GM12878 (cell line): ENCODE measurements at regions not wholly inside any gene's neighbourhood (a gene's known extent, or its start where the extent isn't known, plus 50 kb on each side); places are given as distances from the start of the nearest gene placed in this dataset.

ENCODE experiments used
- BHLHE40 ChIP-seq, 2 experiments: fragments of 450-650 bp in 1 of 2; IDR thresholded peaks; 2 replicates each; pipeline ENCODE4 v1.6.1; 2011 to 2017; ENCODE audit warnings: low read depth in 2 of 2, borderline replicate concordance in 1 of 2, improper control_type of control experiment in 1 of 2, low read length in 1 of 2, mild to moderate bottlenecking in 1 of 2
- CHD1 ChIP-seq: IDR thresholded peaks from 2 replicates; pipeline ENCODE4 v1.6.1; 2012; ENCODE audit warnings: low read depth, low read length, improper control_type of control experiment
- CREM ChIP-seq: IDR thresholded peaks from 2 replicates; pipeline ENCODE4 v1.6.1; 2014; ENCODE audit warnings: antibody characterized with exemption, low read depth
- CTCF ChIP-seq, 3 experiments: IDR thresholded peaks in 2 of 3; conservative IDR thresholded peaks in 1 of 3; 2 replicates each; pipeline ENCODE4 v1.5.1; 2011; ENCODE audit warnings: low read depth in 3 of 3, low read length in 3 of 3, mild to moderate bottlenecking in 3 of 3, control low read depth in 2 of 3, moderate library complexity in 2 of 3, inconsistent platforms in 1 of 3, mixed read lengths in 1 of 3; ENCODE audit not compliant: control insufficient read depth in 2 of 3, insufficient read depth in 1 of 3; ENCODE audit errors: extremely low read depth in 1 of 3
- E2F4 ChIP-seq: IDR thresholded peaks from 2 replicates; pipeline ENCODE4 v1.6.1; 2012; ENCODE audit warnings: low read depth, low read length, improper control_type of control experiment
- GABPA ChIP-seq: IDR thresholded peaks from 2 replicates; pipeline ENCODE4 v1.6.1; 2014; ENCODE audit warnings: antibody characterized with exemption, low read depth, mild to moderate bottlenecking, inconsistent platforms
- GATAD2B ChIP-seq: fragments of 450-650 bp; conservative IDR thresholded peaks from 2 replicates; pipeline ENCODE4 v1.6.1; 2017; ENCODE audit warnings: low read depth, mild to moderate bottlenecking, moderate library complexity
- KDM1A ChIP-seq: fragments of 200-600 bp; sonication (generic); IDR thresholded peaks from 2 replicates; pipeline ENCODE4 v1.6.1; 2016; ENCODE audit warnings: borderline replicate concordance
- NR2F1 ChIP-seq: fragments of 450-650 bp; conservative IDR thresholded peaks from 2 replicates; pipeline ENCODE4 v1.6.1; 2017; ENCODE audit warnings: mild to moderate bottlenecking
- PKNOX1 ChIP-seq: fragments of 450-650 bp; IDR thresholded peaks from 2 replicates; pipeline ENCODE4 v1.6.1; 2016; ENCODE audit warnings: mild to moderate bottlenecking
- POLR2AphosphoS2 ChIP-seq: IDR thresholded peaks from 2 replicates; pipeline ENCODE4 v1.6.1; 2011; ENCODE audit warnings: low read depth, mild to moderate bottlenecking, low read length, improper control_type of control experiment, moderate library complexity
- POLR2AphosphoS5 ChIP-seq: IDR thresholded peaks from 2 replicates; pipeline ENCODE4 v1.6.1; 2011; ENCODE audit warnings: mild to moderate bottlenecking, low read length, inconsistent platforms
- RAD21 ChIP-seq: IDR thresholded peaks from 2 replicates; pipeline ENCODE4 v1.6.1; 2011; ENCODE audit warnings: mild to moderate bottlenecking, low read depth, low read length, moderate library complexity; ENCODE audit not compliant: insufficient read depth
- RAD51 ChIP-seq: fragments of 450-650 bp; IDR thresholded peaks from 2 replicates; pipeline ENCODE4 v1.6.1; 2016; ENCODE audit warnings: moderate library complexity, mild to moderate bottlenecking, inconsistent platforms
- RBBP5 ChIP-seq: fragments of 200-600 bp; sonication (generic); conservative IDR thresholded peaks from 2 replicates; pipeline ENCODE4 v1.6.1; 2016
- RFX5 ChIP-seq: IDR thresholded peaks from 2 replicates; pipeline ENCODE4 v1.6.1; 2011; ENCODE audit warnings: low read depth, low read length, improper control_type of control experiment
- SKIL ChIP-seq: fragments of 450-650 bp; IDR thresholded peaks from 2 replicates; pipeline ENCODE4 v1.6.1; 2017; ENCODE audit warnings: mild to moderate bottlenecking, low read depth, inconsistent platforms; ENCODE audit not compliant: poor library complexity, severe bottlenecking
- ZBED1 ChIP-seq: IDR thresholded peaks from 2 replicates; pipeline ENCODE4 v1.6.1; 2016; ENCODE audit warnings: borderline replicate concordance
- ZBTB4 ChIP-seq: fragments of 450-650 bp; formaldehyde crosslinking; IDR thresholded peaks from 2 replicates; pipeline ENCODE4 v1.4.0; 2022; ENCODE audit warnings: mild to moderate bottlenecking, moderate library complexity
- ZNF207 ChIP-seq: fragments of 450-650 bp; IDR thresholded peaks from 2 replicates; pipeline ENCODE4 v1.6.1; 2014; ENCODE audit warnings: antibody characterized with exemption, mild to moderate bottlenecking, borderline replicate concordance
- TF ChIP-seq, protein P1 (sequence below): IDR thresholded peaks from 2 replicates; pipeline ENCODE4 v1.6.1; 2011; ENCODE audit warnings: mild to moderate bottlenecking, low read depth, low read length, moderate library complexity; ENCODE audit not compliant: insufficient replicate concordance

DNA sequence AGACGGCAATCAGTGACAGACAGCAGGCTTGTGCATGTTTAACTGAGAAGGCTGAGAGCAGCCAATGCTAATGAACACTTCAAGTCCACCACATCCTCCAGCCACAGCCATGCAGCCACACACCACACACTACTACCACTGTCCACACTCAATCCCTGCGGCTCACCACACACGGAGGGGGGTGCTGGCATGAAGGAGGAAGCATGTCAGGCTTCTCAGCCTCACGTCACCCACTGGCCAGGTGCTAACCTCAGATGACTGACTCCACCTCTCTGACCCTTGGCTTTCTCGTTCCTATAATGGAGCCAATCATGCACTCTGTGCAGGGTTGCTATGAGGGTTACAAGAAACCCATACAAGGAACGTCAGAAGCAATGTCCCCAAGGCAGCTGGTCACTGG, 165.4 kb upstream of the RNF32 start (continued):
- TF ChIP-seq KDM1A (no peak), RFX5 (peak; percentile 63; the same call in 1 of the 2 replicates), SKIL (no peak), ZBTB4 (CRISPR knock-in tag) (no peak), E2F4 (no peak), CHD1 (no peak), RBBP5 (no peak), RAD21 (no peak), GABPA (no peak), BHLHE40 (IDR thresholded peaks at IDR 0.05; ENCODE audit: borderline replicate concordance in 1 of 2, low read depth in 2 of 2, low read length in 1 of 2) (peak; percentile 59 to 83; a peak in 3 of 4 replicates), RAD51 (no peak), PKNOX1 (peak; percentile 44; the same call in 1 of the 2 replicates), ZNF207 (no peak), CREM (no peak), GATAD2B (0 out of 2 replicates have a peak, but pooled peaks have one; percentile 37), POLR2AphosphoS5 (no peak), CTCF (IDR thresholded peaks at IDR 0.05 in 2 of 3, conservative IDR thresholded peaks at IDR 0.05 in 1 of 3; ENCODE audit: control insufficient read depth in 2 of 3, extremely low read depth in 1 of 3, insufficient read depth in 1 of 3, low read depth in 3 of 3, low read length in 3 of 3) (no peak), ZBED1 (no peak), POLR2AphosphoS2 (no peak), NR2F1 (peak; percentile 90)
- TF ChIP-seq, protein P1, sequence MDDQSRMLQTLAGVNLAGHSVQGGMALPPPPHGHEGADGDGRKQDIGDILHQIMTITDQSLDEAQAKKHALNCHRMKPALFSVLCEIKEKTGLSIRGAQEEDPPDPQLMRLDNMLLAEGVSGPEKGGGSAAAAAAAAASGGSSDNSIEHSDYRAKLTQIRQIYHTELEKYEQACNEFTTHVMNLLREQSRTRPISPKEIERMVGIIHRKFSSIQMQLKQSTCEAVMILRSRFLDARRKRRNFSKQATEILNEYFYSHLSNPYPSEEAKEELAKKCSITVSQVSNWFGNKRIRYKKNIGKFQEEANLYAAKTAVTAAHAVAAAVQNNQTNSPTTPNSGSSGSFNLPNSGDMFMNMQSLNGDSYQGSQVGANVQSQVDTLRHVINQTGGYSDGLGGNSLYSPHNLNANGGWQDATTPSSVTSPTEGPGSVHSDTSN = no peak
